ENCODE measurements at regions not wholly inside any gene's neighbourhood (a gene's known extent, or its start where the extent isn't known, plus 50 kb on each side); places are given as distances from the start of the nearest gene placed in this dataset.

- no peak for DNase-seq
These were observed 652.8 kb upstream of the CELF2 start for GRCh38 chr10:10364902-10365301.

GRCh38 chr10:10365676-10366075, 652.0 kb upstream of the CELF2 start:
- no peak for DNase-seq

GRCh38 chr10:10366836-10367235, 650.8 kb upstream of the CELF2 start:
- no peak for DNase-seq

GRCh38 chr10:10367264-10367663, 650.4 kb upstream of the CELF2 start:
- DNase-seq = no peak

GRCh38 chr10:10368951-10369576, 648.6 kb upstream of the CELF2 start:
- no peak for DNase-seq

GRCh38 chr10:10385831-10386230, 631.8 kb upstream of the CELF2 start:
- no peak for DNase-seq

- no peak for DNase-seq
These were observed 628.5 kb upstream of the CELF2 start for GRCh38 chr10:10389182-10389581.

- no peak for DNase-seq
These were observed 625.2 kb upstream of the CELF2 start for GRCh38 chr10:10392511-10392910.

- no peak for DNase-seq
These were observed 622.6 kb upstream of the CELF2 start for GRCh38 chr10:10394933-10395658.

- DNase-seq = no peak
These were observed 621.1 kb upstream of the CELF2 start for GRCh38 chr10:10396601-10397000.

GRCh38 chr10:10397906-10398305, 619.8 kb upstream of the CELF2 start:
- no peak for DNase-seq

GRCh38 chr10:10403762-10404161, 613.9 kb upstream of the CELF2 start:
- DNase-seq = no peak

- DNase-seq = no peak
These were observed 600.0 kb upstream of the CELF2 start for GRCh38 chr10:10417671-10418070.

GRCh38 chr10:10418387-10418786, 599.3 kb upstream of the CELF2 start:
- peak in 1 of 2 donors; percentile 2 for DNase-seq

GRCh38 chr10:10421071-10421470, 596.6 kb upstream of the CELF2 start:
- no peak for DNase-seq

- no peak for DNase-seq
These were observed 586.1 kb upstream of the CELF2 start for GRCh38 chr10:10431422-10432066.

GRCh38 chr10:10432296-10433035, 585.2 kb upstream of the CELF2 start:
- no peak for DNase-seq

GRCh38 chr10:10434312-10434711, 583.4 kb upstream of the CELF2 start:
- no peak for DNase-seq

GRCh38 chr10:10437886-10438285, 579.8 kb upstream of the CELF2 start:
- no peak for DNase-seq

- DNase-seq = no peak
These were observed 579.2 kb upstream of the CELF2 start for GRCh38 chr10:10438335-10439100.

GRCh38 chr10:10456856-10457255, 560.8 kb upstream of the CELF2 start:
- DNase-seq = no peak

- DNase-seq = no peak
These were observed 557.2 kb upstream of the CELF2 start for GRCh38 chr10:10460451-10460850.

Data from CD4-positive, alpha-beta T cell treated with Interferon alpha-2 for 1 hour (primary cell).